22Rv1 (cell line): ENCODE measurements at regions not wholly inside any gene's neighbourhood (a gene's known extent, or its start where the extent isn't known, plus 50 kb on each side); places are given as distances from the start of the nearest gene placed in this dataset.

Experiments
- CTCF ChIP-seq: fragments of 450-650 bp; IDR thresholded peaks from 2 replicates; pipeline ENCODE4 v1.5.1; 2017; ENCODE audit warnings: mild to moderate bottlenecking
- ZFX ChIP-seq: fragments of 450-650 bp; IDR thresholded peaks from 2 replicates; pipeline ENCODE4 v1.6.1; 2017; ENCODE audit warnings: antibody characterized with exemption, borderline replicate concordance

- TF ChIP-seq CTCF, result no peak
- no peak for TF ChIP-seq ZFX
Observed at GRCh38 chr6:14547284-14547998, 429.9 kb downstream of the CD83 start.
